HepG2 (cell line): ENCODE measurements at regions not wholly inside any gene's neighbourhood (a gene's known extent, or its start where the extent isn't known, plus 50 kb on each side); places are given as distances from the start of the nearest gene placed in this dataset.

ENCODE experiments used
- HDAC2 ChIP-seq: sonication (generic); formaldehyde crosslinking; IDR thresholded peaks from 2 replicates; pipeline ENCODE4 v1.4.0; 2020; ENCODE audit warnings: missing genetic modification reagents
- HMGXB4 ChIP-seq, 2 experiments: sonication (generic) in 1 of 2; formaldehyde crosslinking in 1 of 2; IDR thresholded peaks; 2 replicates each; pipeline versions ENCODE4 v1.4.0 to v1.6.1; 2018 to 2020; ENCODE audit warnings: missing genetic modification reagents in 2 of 2, borderline replicate concordance in 1 of 2, low read depth in 1 of 2, mild to moderate bottlenecking in 1 of 2, missing biosample characterization in 1 of 2
- SRSF4 ChIP-seq: fragments of 200-400 bp; formaldehyde crosslinking; IDR thresholded peaks from one replicate; pipeline ENCODE4 v1.6.1; 2018; ENCODE audit warnings: mild to moderate bottlenecking, low read depth, low read length, moderate library complexity; ENCODE audit not compliant: poor library complexity, severe bottlenecking
- TEAD2 ChIP-seq: sonication (generic); formaldehyde crosslinking; IDR thresholded peaks from 2 replicates; pipeline ENCODE4 v1.9.0; 2021; ENCODE audit warnings: missing genetic modification reagents
- TOE1 ChIP-seq: sonication (generic); formaldehyde crosslinking; IDR thresholded peaks from 2 replicates; pipeline ENCODE4 v1.4.0; 2020; ENCODE audit warnings: mild to moderate bottlenecking, missing genetic modification reagents
- ZFP90 ChIP-seq: sonication (generic); formaldehyde crosslinking; IDR thresholded peaks from 2 replicates; pipeline ENCODE4 v1.8.0; 2022; ENCODE audit warnings: missing genetic modification reagents, mild to moderate bottlenecking, inconsistent platforms, borderline replicate concordance

DNA sequence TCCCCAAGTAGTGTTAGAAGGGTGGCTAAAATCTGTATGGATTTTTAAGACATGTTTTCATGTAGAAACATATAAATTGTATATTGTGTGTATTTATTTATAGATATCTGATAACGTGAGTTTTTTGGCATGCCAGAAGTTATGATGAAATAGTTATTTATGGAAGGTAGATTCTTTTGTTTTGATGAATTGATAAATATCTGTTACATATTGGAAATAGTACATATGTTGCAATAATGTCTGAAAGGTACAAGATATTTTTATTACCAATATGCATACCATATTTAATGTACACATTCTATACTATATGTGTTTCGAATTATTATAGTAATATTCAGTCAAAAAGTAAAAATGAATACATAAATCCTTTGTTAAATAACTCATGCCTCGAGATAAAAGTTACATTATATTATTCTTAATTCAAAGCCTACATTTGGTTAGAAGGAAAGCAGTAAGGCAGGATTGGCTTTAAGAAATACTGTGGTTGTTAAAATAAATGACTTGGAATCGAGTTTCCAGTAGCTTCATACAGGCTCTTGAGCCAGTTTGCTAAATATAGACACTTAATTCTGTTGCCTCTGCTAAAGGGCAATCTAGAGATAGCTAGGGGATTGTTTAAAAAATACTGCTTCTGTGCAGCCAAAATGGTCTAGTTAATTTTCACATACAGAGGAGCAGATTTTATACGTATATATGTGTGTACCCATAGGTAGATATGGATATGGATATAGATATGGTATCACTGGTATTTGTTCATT is 1175.1 kb upstream of the B3GALT2 start:
- no peak for TF ChIP-seq TEAD2 (CRISPR knock-in tag)
- TF ChIP-seq TOE1 (CRISPR knock-in tag), result no peak
- no peak for TF ChIP-seq HMGXB4 (CRISPR knock-in tag; IDR thresholded peaks at IDR 0.05; ENCODE audit: borderline replicate concordance in 1 of 2, low read depth in 1 of 2)
- TF ChIP-seq ZFP90 (CRISPR knock-in tag), result no peak
- no peak for TF ChIP-seq SRSF4
- TF ChIP-seq HDAC2 (CRISPR knock-in tag), result no peak
